ENCODE measurements at regions not wholly inside any gene's neighbourhood (a gene's known extent, or its start where the extent isn't known, plus 50 kb on each side); places are given as distances from the start of the nearest gene placed in this dataset.
"Not testable (repeated sequence)": the region's sequence is repeated elsewhere in the genome, so short reads cannot be mapped to it uniquely, and the experiment has no call there.

- H3K4me3 ChIP-seq; H3K9me3 ChIP-seq (ENCODE audit: low read depth); H3F3A ChIP-seq (ENCODE audit: insufficient read depth); H2AFZ ChIP-seq; in situ Hi-C loops (cut with MboI); DNase-seq; H3K4me1 ChIP-seq (ENCODE audit: insufficient read depth); H3K79me2 ChIP-seq (ENCODE audit: insufficient read depth); H3K9me2 ChIP-seq (ENCODE audit: insufficient read depth); H3K9ac ChIP-seq; H3K27ac ChIP-seq; H3K4me2 ChIP-seq (ENCODE audit: unreplicated experiment); H4K20me1 ChIP-seq (ENCODE audit: insufficient read depth); H3K36me3 ChIP-seq (ENCODE audit: low read depth): not testable (repeated sequence)
- peaks cover 35% of the 10 kb centered on the region for H3K27me3 ChIP-seq (replicated peaks; ENCODE audit: insufficient read depth)
- WGBS, 2 experiments (ENCODE audit: low coverage in 1 of 2, low lambda C conversion rate in 2 of 2, missing lambda C conversion rate in 2 of 2), result 47 to 54% methylated on average over 6 of the region's 6 CpGs
Observed at GRCh38 chr9:78172610-78173009, 63.3 kb upstream of the CEP78 start.

GRCh38 chr9:78171651-78172050 is 64.2 kb upstream of the CEP78 start:
- DNase-seq, result no peak
- Histone ChIP-seq H3K9me2 (ENCODE audit: insufficient read depth) (no peaks in the 10 kb centered on the region), H3K36me3 (ENCODE audit: low read depth) (no peaks in the 10 kb centered on the region), H3K27ac (no peak overlapping the region), H3K79me2 (ENCODE audit: insufficient read depth) (no peaks in the 10 kb centered on the region), H3K4me3 (no peak overlapping the region), H4K20me1 (ENCODE audit: insufficient read depth) (no peaks in the 10 kb centered on the region), H3K9me3 (ENCODE audit: low read depth) (no peaks in the 10 kb centered on the region), H3K27me3 (replicated peaks; ENCODE audit: insufficient read depth) (peaks cover 29% of the 10 kb centered on the region), H2AFZ (no peak overlapping the region), H3F3A (ENCODE audit: insufficient read depth) (no peaks in the 10 kb centered on the region), H3K4me1 (ENCODE audit: insufficient read depth) (no peaks in the 10 kb centered on the region), H3K9ac (no peak overlapping the region), H3K4me2 (ENCODE audit: unreplicated experiment) (no peak overlapping the region)
- in situ Hi-C loops (cut with MboI), result no loop called here
- TF ChIP-seq EZH2 (IDR thresholded peaks at IDR 0.05; ENCODE audit: insufficient read depth, poor library complexity, severe bottlenecking) (no peak), EZH2phosphoT487 (IDR thresholded peaks at IDR 0.05; ENCODE audit: insufficient read depth, low read depth) (no peak)
- WGBS, 2 experiments (ENCODE audit: low coverage in 1 of 2, low lambda C conversion rate in 2 of 2, missing lambda C conversion rate in 2 of 2), result 42 to 56% methylated on average over 1 of the region's 1 CpG

GRCh38 chr9:78169125-78169524 is 66.8 kb upstream of the CEP78 start:
- Histone ChIP-seq H3K27ac (no peak overlapping the region), H2AFZ (no peak overlapping the region), H3K79me2 (ENCODE audit: insufficient read depth) (no peaks in the 10 kb centered on the region), H3K36me3 (ENCODE audit: low read depth) (no peaks in the 10 kb centered on the region), H3K4me2 (ENCODE audit: unreplicated experiment) (no peak overlapping the region), H3K4me3 (no peak overlapping the region), H3K9ac (no peak overlapping the region), H3F3A (ENCODE audit: insufficient read depth) (no peaks in the 10 kb centered on the region), H3K9me2 (ENCODE audit: insufficient read depth) (no peaks in the 10 kb centered on the region), H3K27me3 (replicated peaks; ENCODE audit: insufficient read depth) (peaks cover 14% of the 10 kb centered on the region), H4K20me1 (ENCODE audit: insufficient read depth) (no peaks in the 10 kb centered on the region), H3K4me1 (ENCODE audit: insufficient read depth) (no peaks in the 10 kb centered on the region), H3K9me3 (ENCODE audit: low read depth) (no peaks in the 10 kb centered on the region)
- DNase-seq, result no peak
- TF ChIP-seq EZH2 (IDR thresholded peaks at IDR 0.05; ENCODE audit: insufficient read depth, poor library complexity, severe bottlenecking) (no peak), EZH2phosphoT487 (IDR thresholded peaks at IDR 0.05; ENCODE audit: insufficient read depth, low read depth) (no peak)
- 56 to 59% methylated on average over 6 of the region's 6 CpGs for WGBS, 2 experiments (ENCODE audit: low coverage in 1 of 2, low lambda C conversion rate in 2 of 2, missing lambda C conversion rate in 2 of 2)
- in situ Hi-C loops (cut with MboI), result no loop called here

GRCh38 chr9:78167356-78167755 is 68.5 kb upstream of the CEP78 start:
- no peak overlapping the region for H3K4me3 ChIP-seq
- peaks cover 14% of the 10 kb centered on the region for H3K27me3 ChIP-seq (replicated peaks; ENCODE audit: insufficient read depth)
- H2AFZ ChIP-seq, result no peak overlapping the region
- H3K36me3 ChIP-seq (ENCODE audit: low read depth), result no peaks in the 10 kb centered on the region
- H3K9me3 ChIP-seq (ENCODE audit: low read depth), result no peaks in the 10 kb centered on the region
- 0% methylated on average over 2 of the region's 2 CpGs for WGBS, 2 experiments (ENCODE audit: low coverage in 1 of 2, low lambda C conversion rate in 2 of 2, missing lambda C conversion rate in 2 of 2)
- H3K9ac ChIP-seq, result no peak overlapping the region
- no peaks in the 10 kb centered on the region for H3K9me2 ChIP-seq (ENCODE audit: insufficient read depth)
- no peak overlapping the region for H3K4me2 ChIP-seq (ENCODE audit: unreplicated experiment)
- H3K4me1 ChIP-seq (ENCODE audit: insufficient read depth), result no peaks in the 10 kb centered on the region
- TF ChIP-seq EZH2phosphoT487 (IDR thresholded peaks at IDR 0.05; ENCODE audit: insufficient read depth, low read depth) (no peak), EZH2 (IDR thresholded peaks at IDR 0.05; ENCODE audit: insufficient read depth, poor library complexity, severe bottlenecking) (no peak)
- in situ Hi-C loops (cut with MboI), result no loop called here
- no peak for DNase-seq
- no peaks in the 10 kb centered on the region for H4K20me1 ChIP-seq (ENCODE audit: insufficient read depth)
- no peak overlapping the region for H3K27ac ChIP-seq
- no peaks in the 10 kb centered on the region for H3F3A ChIP-seq (ENCODE audit: insufficient read depth)
- H3K79me2 ChIP-seq (ENCODE audit: insufficient read depth), result no peaks in the 10 kb centered on the region

- Histone ChIP-seq H3K79me2 (ENCODE audit: insufficient read depth) (no peaks in the 10 kb centered on the region), H3K9ac (no peak overlapping the region), H3K36me3 (ENCODE audit: low read depth) (no peaks in the 10 kb centered on the region), H2AFZ (no peak overlapping the region), H4K20me1 (ENCODE audit: insufficient read depth) (no peaks in the 10 kb centered on the region), H3K4me2 (ENCODE audit: unreplicated experiment) (no peak overlapping the region), H3F3A (ENCODE audit: insufficient read depth) (no peaks in the 10 kb centered on the region), H3K27me3 (replicated peaks; ENCODE audit: insufficient read depth) (no peaks in the 10 kb centered on the region; the same call in 1 of the 2 replicates), H3K4me3 (no peak overlapping the region), H3K27ac (no peak overlapping the region), H3K4me1 (ENCODE audit: insufficient read depth) (no peaks in the 10 kb centered on the region), H3K9me2 (ENCODE audit: insufficient read depth) (no peaks in the 10 kb centered on the region), H3K9me3 (ENCODE audit: low read depth) (no peaks in the 10 kb centered on the region)
- 8 to 10% methylated on average over 2 of the region's 2 CpGs for WGBS, 2 experiments (ENCODE audit: low coverage in 1 of 2, low lambda C conversion rate in 2 of 2, missing lambda C conversion rate in 2 of 2)
- no peak for TF ChIP-seq EZH2phosphoT487 (IDR thresholded peaks at IDR 0.05; ENCODE audit: insufficient read depth, low read depth)
- no peak for TF ChIP-seq EZH2 (IDR thresholded peaks at IDR 0.05; ENCODE audit: insufficient read depth, poor library complexity, severe bottlenecking)
- no peak for DNase-seq
- in situ Hi-C loops (cut with MboI), result no loop called here
Observed at GRCh38 chr9:78163834-78164233, 72.0 kb upstream of the CEP78 start.

All from GM23248 (cell line).